ENCODE measurements at regions not wholly inside any gene's neighbourhood (a gene's known extent, or its start where the extent isn't known, plus 50 kb on each side); places are given as distances from the start of the nearest gene placed in this dataset.

GRCh38 chr7:20964281-20964918, 177.7 kb upstream of the SP8 start:
- Mint-ChIP-seq H3K4me1 (no peaks in the 10 kb centered on the region), H3K36me3 (no peaks in the 10 kb centered on the region), H3K27ac (no peak overlapping the region), H3K4me3 (no peak overlapping the region), H3K27me3 (no peaks in the 10 kb centered on the region), H3K9me3 (no peaks in the 10 kb centered on the region)
- DNase-seq = no peak
- CTCF ChIA-PET = no interaction called here

GRCh38 chr7:20971219-20971618, 184.5 kb upstream of the SP8 start:
- no peak overlapping the region for H3K4me3 Mint-ChIP-seq
- H3K27me3 Mint-ChIP-seq = no peaks in the 10 kb centered on the region
- H3K4me1 Mint-ChIP-seq = no peaks in the 10 kb centered on the region
- DNase-seq = no peak
- no peaks in the 10 kb centered on the region for H3K9me3 Mint-ChIP-seq
- no peak overlapping the region for H3K27ac Mint-ChIP-seq
- CTCF ChIA-PET = no interaction called here
- H3K36me3 Mint-ChIP-seq = no peaks in the 10 kb centered on the region

- Mint-ChIP-seq H3K36me3 (no peaks in the 10 kb centered on the region), H3K27ac (no peak overlapping the region), H3K27me3 (no peaks in the 10 kb centered on the region), H3K9me3 (no peaks in the 10 kb centered on the region), H3K4me3 (no peak overlapping the region), H3K4me1 (no peaks in the 10 kb centered on the region)
- CTCF ChIA-PET = no interaction called here
- DNase-seq = no peak
Observed at GRCh38 chr7:20980232-20980631, 193.5 kb upstream of the SP8 start.

GRCh38 chr7:20980668-20981264, 194.1 kb upstream of the SP8 start:
- no peak for DNase-seq
- Mint-ChIP-seq H3K4me3 (no peak overlapping the region), H3K9me3 (no peaks in the 10 kb centered on the region), H3K36me3 (no peaks in the 10 kb centered on the region), H3K27me3 (no peaks in the 10 kb centered on the region), H3K27ac (no peak overlapping the region), H3K4me1 (no peaks in the 10 kb centered on the region)
- CTCF ChIA-PET = interaction anchor here (0.6 kb wide), 1 partner anchor 213 kb away, joined by 3 read pairs; no protein-coding TSS in a partner anchor

- Mint-ChIP-seq H3K4me1 (no peaks in the 10 kb centered on the region), H3K4me3 (no peak overlapping the region), H3K27me3 (no peaks in the 10 kb centered on the region), H3K9me3 (no peaks in the 10 kb centered on the region), H3K27ac (no peak overlapping the region), H3K36me3 (no peaks in the 10 kb centered on the region)
- DNase-seq = no peak
- CTCF ChIA-PET = no interaction called here
Observed at GRCh38 chr7:20988340-20988739, 201.7 kb upstream of the SP8 start.

- Mint-ChIP-seq H3K9me3 (no peaks in the 10 kb centered on the region), H3K27me3 (no peaks in the 10 kb centered on the region), H3K36me3 (no peaks in the 10 kb centered on the region), H3K4me3 (no peak overlapping the region), H3K4me1 (no peaks in the 10 kb centered on the region), H3K27ac (no peak overlapping the region)
- no peak for DNase-seq
- CTCF ChIA-PET = no interaction called here
Observed at GRCh38 chr7:20991544-20991943, 204.9 kb upstream of the SP8 start.

GRCh38 chr7:20993693-20994092, 207.0 kb upstream of the SP8 start:
- H3K27ac Mint-ChIP-seq = no peak overlapping the region
- H3K36me3 Mint-ChIP-seq = no peaks in the 10 kb centered on the region
- CTCF ChIA-PET = no interaction called here
- DNase-seq = no peak
- H3K4me1 Mint-ChIP-seq = no peaks in the 10 kb centered on the region
- H3K4me3 Mint-ChIP-seq = no peak overlapping the region
- H3K9me3 Mint-ChIP-seq = no peaks in the 10 kb centered on the region
- no peaks in the 10 kb centered on the region for H3K27me3 Mint-ChIP-seq

- H3K4me1 Mint-ChIP-seq = no peaks in the 10 kb centered on the region
- no peak overlapping the region for H3K27ac Mint-ChIP-seq
- no peak overlapping the region for H3K4me3 Mint-ChIP-seq
- no peaks in the 10 kb centered on the region for H3K27me3 Mint-ChIP-seq
- no peak for DNase-seq
- H3K9me3 Mint-ChIP-seq = no peaks in the 10 kb centered on the region
- no peaks in the 10 kb centered on the region for H3K36me3 Mint-ChIP-seq
- CTCF ChIA-PET = no interaction called here
Observed at GRCh38 chr7:20998309-20998708, 211.6 kb upstream of the SP8 start.

GRCh38 chr7:21011153-21011552, 224.5 kb upstream of the SP8 start:
- Mint-ChIP-seq H3K27me3 (no peaks in the 10 kb centered on the region), H3K36me3 (no peaks in the 10 kb centered on the region), H3K27ac (no peak overlapping the region), H3K4me3 (no peak overlapping the region), H3K9me3 (no peaks in the 10 kb centered on the region), H3K4me1 (no peaks in the 10 kb centered on the region)
- CTCF ChIA-PET = no interaction called here
- DNase-seq = no peak

GRCh38 chr7:21013765-21014539, 227.3 kb upstream of the SP8 start:
- CTCF ChIA-PET = no interaction called here
- no peaks in the 10 kb centered on the region for H3K4me1 Mint-ChIP-seq
- no peak for DNase-seq
- H3K4me3 Mint-ChIP-seq = no peak overlapping the region
- no peaks in the 10 kb centered on the region for H3K9me3 Mint-ChIP-seq
- no peaks in the 10 kb centered on the region for H3K36me3 Mint-ChIP-seq
- no peaks in the 10 kb centered on the region for H3K27me3 Mint-ChIP-seq
- H3K27ac Mint-ChIP-seq = no peak overlapping the region

- Mint-ChIP-seq H3K27me3 (no peaks in the 10 kb centered on the region), H3K27ac (no peak overlapping the region), H3K4me3 (no peak overlapping the region), H3K4me1 (no peaks in the 10 kb centered on the region), H3K36me3 (no peaks in the 10 kb centered on the region), H3K9me3 (no peaks in the 10 kb centered on the region)
- DNase-seq = no peak
- CTCF ChIA-PET = no interaction called here
Observed at GRCh38 chr7:21020667-21021066, 234.0 kb upstream of the SP8 start.

GRCh38 chr7:21023841-21024484, 237.3 kb upstream of the SP8 start:
- Mint-ChIP-seq H3K4me3 (no peak overlapping the region), H3K27ac (no peak overlapping the region), H3K4me1 (no peaks in the 10 kb centered on the region), H3K36me3 (no peaks in the 10 kb centered on the region), H3K9me3 (no peaks in the 10 kb centered on the region), H3K27me3 (no peaks in the 10 kb centered on the region)
- CTCF ChIA-PET = interaction anchor here (0.6 kb wide), 1 partner anchor 1310 kb away, joined by 3 read pairs; no protein-coding TSS in a partner anchor
- no peak for DNase-seq

GRCh38 chr7:21024485-21024867, 237.8 kb upstream of the SP8 start:
- H3K27ac Mint-ChIP-seq = no peak overlapping the region
- no peak for DNase-seq
- H3K9me3 Mint-ChIP-seq = no peaks in the 10 kb centered on the region
- no peaks in the 10 kb centered on the region for H3K27me3 Mint-ChIP-seq
- H3K4me3 Mint-ChIP-seq = no peak overlapping the region
- CTCF ChIA-PET = no interaction called here
- no peaks in the 10 kb centered on the region for H3K4me1 Mint-ChIP-seq
- H3K36me3 Mint-ChIP-seq = no peaks in the 10 kb centered on the region

GRCh38 chr7:21028186-21028585, 241.5 kb upstream of the SP8 start:
- H3K4me3 Mint-ChIP-seq = no peak overlapping the region
- no peak overlapping the region for H3K27ac Mint-ChIP-seq
- H3K4me1 Mint-ChIP-seq = no peaks in the 10 kb centered on the region
- CTCF ChIA-PET = no interaction called here
- DNase-seq = no peak
- H3K36me3 Mint-ChIP-seq = no peaks in the 10 kb centered on the region
- H3K9me3 Mint-ChIP-seq = no peaks in the 10 kb centered on the region
- H3K27me3 Mint-ChIP-seq = no peaks in the 10 kb centered on the region

- no peak for DNase-seq
- Mint-ChIP-seq H3K4me3 (no peak overlapping the region), H3K27me3 (no peaks in the 10 kb centered on the region), H3K9me3 (no peaks in the 10 kb centered on the region), H3K36me3 (no peaks in the 10 kb centered on the region), H3K27ac (no peak overlapping the region), H3K4me1 (no peaks in the 10 kb centered on the region)
- CTCF ChIA-PET = interaction anchor here (0.9 kb wide), 1 partner anchor 26 kb away, joined by 3 read pairs; no protein-coding TSS in a partner anchor
Observed at GRCh38 chr7:21028599-21028998, 241.9 kb upstream of the SP8 start.

All from activated naive CD4-positive, alpha-beta T cell treated with anti-CD3 and anti-CD28 coated beads, Interleukin-2, amount 10 ng/mL, durations not matched to agents 7 days and 5 days (primary cell).